ENCODE measurements at regions not wholly inside any gene's neighbourhood (a gene's known extent, or its start where the extent isn't known, plus 50 kb on each side); places are given as distances from the start of the nearest gene placed in this dataset.

- TF ChIP-seq CTCF (IDR thresholded peaks at IDR 0.05) (no peak), POLR2A (IDR thresholded peaks at IDR 0.05) (no peak)
These were observed 391.0 kb downstream of the OMA1 start for GRCh38 chr1:58155418-58156123.

Measured in body of pancreas (tissue), 4 donors.